ENCODE measurements at regions not wholly inside any gene's neighbourhood (a gene's known extent, or its start where the extent isn't known, plus 50 kb on each side); places are given as distances from the start of the nearest gene placed in this dataset.

GRCh38 chr11:112368381-112368780, 107.7 kb upstream of the PLET1 start:
- no peak for TF ChIP-seq MAX (IDR thresholded peaks at IDR 0.05)
- no peak for TF ChIP-seq JUND (IDR thresholded peaks at IDR 0.05)
- TF ChIP-seq FOSL1 (IDR thresholded peaks at IDR 0.05; ENCODE audit: low read depth) = no peak
- no peak for TF ChIP-seq POLR2A (IDR thresholded peaks at IDR 0.05; ENCODE audit: borderline replicate concordance, extremely low read depth, insufficient read depth, insufficient read length)
- no peak for TF ChIP-seq EZH2 (IDR thresholded peaks at IDR 0.05)
- TF ChIP-seq, protein P1, sequence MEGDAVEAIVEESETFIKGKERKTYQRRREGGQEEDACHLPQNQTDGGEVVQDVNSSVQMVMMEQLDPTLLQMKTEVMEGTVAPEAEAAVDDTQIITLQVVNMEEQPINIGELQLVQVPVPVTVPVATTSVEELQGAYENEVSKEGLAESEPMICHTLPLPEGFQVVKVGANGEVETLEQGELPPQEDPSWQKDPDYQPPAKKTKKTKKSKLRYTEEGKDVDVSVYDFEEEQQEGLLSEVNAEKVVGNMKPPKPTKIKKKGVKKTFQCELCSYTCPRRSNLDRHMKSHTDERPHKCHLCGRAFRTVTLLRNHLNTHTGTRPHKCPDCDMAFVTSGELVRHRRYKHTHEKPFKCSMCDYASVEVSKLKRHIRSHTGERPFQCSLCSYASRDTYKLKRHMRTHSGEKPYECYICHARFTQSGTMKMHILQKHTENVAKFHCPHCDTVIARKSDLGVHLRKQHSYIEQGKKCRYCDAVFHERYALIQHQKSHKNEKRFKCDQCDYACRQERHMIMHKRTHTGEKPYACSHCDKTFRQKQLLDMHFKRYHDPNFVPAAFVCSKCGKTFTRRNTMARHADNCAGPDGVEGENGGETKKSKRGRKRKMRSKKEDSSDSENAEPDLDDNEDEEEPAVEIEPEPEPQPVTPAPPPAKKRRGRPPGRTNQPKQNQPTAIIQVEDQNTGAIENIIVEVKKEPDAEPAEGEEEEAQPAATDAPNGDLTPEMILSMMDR (IDR thresholded peaks at IDR 0.05 in 2 of 3, conservative IDR thresholded peaks at IDR 0.05 in 1 of 3; ENCODE audit: borderline replicate concordance in 1 of 3, insufficient read depth in 1 of 3, low read depth in 2 of 3, low read length in 2 of 3) = no peak

All from HCT116 (cell line).